H9 (cell line): ENCODE measurements at regions not wholly inside any gene's neighbourhood (a gene's known extent, or its start where the extent isn't known, plus 50 kb on each side); places are given as distances from the start of the nearest gene placed in this dataset.

Source experiments
- DNase-seq: peaks from one replicate; pipeline ENCODE4 v3.0.0-alpha.2; 2017
- H2AFZ ChIP-seq: one replicate; pipeline ENCODE4 v1.6.1; 2013; ENCODE audit warnings: mild to moderate bottlenecking, low read length, control low read depth, moderate library complexity
- H2AK5ac ChIP-seq: 2 replicates; pipeline ENCODE4 v1.6.1; 2013; ENCODE audit warnings: low read length, control low read depth, mixed read lengths; ENCODE audit not compliant: insufficient read length
- H2BK120ac ChIP-seq: one replicate; pipeline ENCODE4 v1.6.1; 2013; ENCODE audit warnings: low read depth, mild to moderate bottlenecking, low read length, control low read depth, inconsistent platforms; ENCODE audit not compliant: poor library complexity, severe bottlenecking
- H2BK12ac ChIP-seq: 2 replicates; pipeline ENCODE4 v1.6.1; 2013; ENCODE audit warnings: low read length, control low read depth, mixed read lengths, low read depth; ENCODE audit not compliant: insufficient read length
- H2BK15ac ChIP-seq: 2 replicates; pipeline ENCODE4 v1.6.1; 2013; ENCODE audit warnings: low read depth, low read length, control low read depth
- H2BK20ac ChIP-seq: one replicate; pipeline ENCODE4 v1.6.1; 2013; ENCODE audit warnings: low read depth, mild to moderate bottlenecking, low read length, control low read depth, inconsistent platforms; ENCODE audit not compliant: poor library complexity, severe bottlenecking
- H2BK5ac ChIP-seq: 2 replicates; pipeline ENCODE4 v1.6.1; 2013; ENCODE audit warnings: low read length, control low read depth, mixed read lengths; ENCODE audit not compliant: insufficient read length
- H3K14ac ChIP-seq: 2 replicates; pipeline ENCODE4 v1.6.1; 2013; ENCODE audit warnings: low read length, control low read depth; ENCODE audit not compliant: insufficient read depth
- H3K18ac ChIP-seq: 2 replicates; pipeline ENCODE4 v1.6.1; 2013; ENCODE audit warnings: low read depth, mild to moderate bottlenecking, mixed read lengths, low read length, control low read depth; ENCODE audit not compliant: insufficient read length
- H3K23ac ChIP-seq: 2 replicates; pipeline ENCODE4 v1.6.1; 2013; ENCODE audit warnings: low read length, control low read depth, mixed read lengths, low read depth; ENCODE audit not compliant: insufficient read length
- H3K23me2 ChIP-seq: 2 replicates; pipeline ENCODE4 v1.6.1; 2013; ENCODE audit warnings: low read depth, mild to moderate bottlenecking, mixed read lengths, low read length, control low read depth; ENCODE audit not compliant: insufficient read length, poor library complexity, severe bottlenecking
- H3K27ac ChIP-seq: 2 replicates; pipeline ENCODE4 v1.5.1; 2013; ENCODE audit warnings: low read length, control low read depth, mixed read lengths, low read depth; ENCODE audit not compliant: insufficient read length
- H3K27me3 ChIP-seq: 2 replicates; pipeline ENCODE4 v1.6.1; 2013; ENCODE audit warnings: low read length, control low read depth, inconsistent platforms; ENCODE audit not compliant: insufficient read depth
- H3K4ac ChIP-seq: 2 replicates; pipeline ENCODE4 v1.6.1; 2013; ENCODE audit warnings: low read depth, mild to moderate bottlenecking, control low read depth, inconsistent platforms, low read length, moderate library complexity
- H3K4me1 ChIP-seq: 2 replicates; pipeline ENCODE4 v1.6.1; 2013; ENCODE audit warnings: low read length, control low read depth, inconsistent platforms; ENCODE audit not compliant: insufficient read depth
- H3K4me2 ChIP-seq: 2 replicates; pipeline ENCODE4 v1.6.1; 2013; ENCODE audit warnings: low read length, control low read depth, mixed read lengths; ENCODE audit not compliant: insufficient read length, insufficient read depth
- H3K56ac ChIP-seq: 2 replicates; pipeline ENCODE4 v1.6.1; 2013; ENCODE audit warnings: low read depth, mild to moderate bottlenecking, mixed read lengths, low read length, control low read depth; ENCODE audit not compliant: insufficient read length
- H3K79me1 ChIP-seq: 2 replicates; pipeline ENCODE4 v1.6.1; 2013; ENCODE audit warnings: low read depth, mild to moderate bottlenecking, moderate library complexity, low read length, control low read depth, inconsistent platforms; ENCODE audit not compliant: insufficient read depth, poor library complexity, severe bottlenecking
- H3K79me2 ChIP-seq: 2 replicates; pipeline ENCODE4 v1.6.1; 2013; ENCODE audit warnings: low read length, control low read depth, inconsistent platforms; ENCODE audit not compliant: insufficient read depth
- H3K9ac ChIP-seq: 2 replicates; pipeline ENCODE4 v1.6.1; 2013; ENCODE audit warnings: low read length, control low read depth, mixed read lengths; ENCODE audit not compliant: insufficient read length; ENCODE audit errors: extremely low read depth
- H3K9me3 ChIP-seq: one replicate; pipeline ENCODE4 v1.6.1; 2013; ENCODE audit warnings: low read depth, low read length, inconsistent platforms; ENCODE audit not compliant: control insufficient read depth
- H3T11ph ChIP-seq: one replicate; pipeline ENCODE4 v1.6.1; 2013; ENCODE audit warnings: mild to moderate bottlenecking, low read length, control low read depth, inconsistent platforms
- H4K20me1 ChIP-seq: one replicate; pipeline ENCODE4 v1.6.1; 2013; ENCODE audit not compliant: control insufficient read depth, insufficient read length, insufficient read depth
- H4K5ac ChIP-seq: 2 replicates; pipeline ENCODE4 v1.6.1; 2013; ENCODE audit warnings: low read depth, mild to moderate bottlenecking, mixed read lengths, low read length, control low read depth; ENCODE audit not compliant: insufficient read length
- H4K8ac ChIP-seq: replicated peaks from 2 replicates; pipeline ENCODE4 v1.6.1; 2013; ENCODE audit warnings: low read length, control low read depth, mixed read lengths, low read depth; ENCODE audit not compliant: insufficient read length
- H4K91ac ChIP-seq: 2 replicates; pipeline ENCODE4 v1.6.1; 2013; ENCODE audit warnings: low read depth, mild to moderate bottlenecking, moderate library complexity, mixed read lengths, low read length, control low read depth; ENCODE audit not compliant: insufficient read length
- H3K27ac Mint-ChIP-seq, 3 experiments: 2 replicates in 2 of 3; 3 replicates in 1 of 3; pipeline ENCODE4 v1.8.0; 2020 to 2021; ENCODE audit warnings: mixed read lengths in 3 of 3, mild to moderate bottlenecking in 1 of 3, moderate library complexity in 1 of 3
- H3K27me3 Mint-ChIP-seq: 2 replicates; pipeline ENCODE4 v1.8.0; 2021; ENCODE audit warnings: low read depth, mild to moderate bottlenecking, moderate library complexity, mixed read lengths
- H3K36me3 Mint-ChIP-seq, 3 experiments: 2 replicates in 2 of 3; 3 replicates in 1 of 3; pipeline ENCODE4 v1.8.0; 2020 to 2021; ENCODE audit warnings: low read depth in 3 of 3, mixed read lengths in 3 of 3; ENCODE audit not compliant: insufficient read depth in 1 of 3
- H3K4me1 Mint-ChIP-seq, 2 experiments: 2 replicates each; pipeline ENCODE4 v1.8.0; 2020; ENCODE audit warnings: mixed read lengths in 2 of 2
- H3K4me3 Mint-ChIP-seq, 2 experiments: 2 replicates in 1 of 2; 3 replicates in 1 of 2; pipeline ENCODE4 v1.8.0; 2020 to 2021; ENCODE audit warnings: mild to moderate bottlenecking in 2 of 2, mixed read lengths in 2 of 2, moderate library complexity in 1 of 2
- H3K9me3 Mint-ChIP-seq, 2 experiments: 2 replicates in 1 of 2; 3 replicates in 1 of 2; pipeline ENCODE4 v1.8.0; 2020; ENCODE audit warnings: mild to moderate bottlenecking in 2 of 2, mixed read lengths in 2 of 2, moderate library complexity in 1 of 2
- CTCF ChIP-seq: fragments of 200-600 bp; sonication (generic); conservative IDR thresholded peaks from 3 replicates; pipeline ENCODE4 v1.8.0; 2021; ENCODE audit warnings: antibody characterized with exemption, mild to moderate bottlenecking
- WGBS: extraction: QIAGEN DNeasy Blood & Tissue Kit; methylation state at CpG from one replicate; pipeline ENCODE4 v1.1.7; 2013; ENCODE audit warnings: missing lambda C conversion rate, low lambda C conversion rate, mixed read lengths; ENCODE audit not compliant: insufficient read length; ENCODE audit errors: extremely low coverage; 5-methylcytosine and 5-hydroxymethylcytosine counted together

DNA sequence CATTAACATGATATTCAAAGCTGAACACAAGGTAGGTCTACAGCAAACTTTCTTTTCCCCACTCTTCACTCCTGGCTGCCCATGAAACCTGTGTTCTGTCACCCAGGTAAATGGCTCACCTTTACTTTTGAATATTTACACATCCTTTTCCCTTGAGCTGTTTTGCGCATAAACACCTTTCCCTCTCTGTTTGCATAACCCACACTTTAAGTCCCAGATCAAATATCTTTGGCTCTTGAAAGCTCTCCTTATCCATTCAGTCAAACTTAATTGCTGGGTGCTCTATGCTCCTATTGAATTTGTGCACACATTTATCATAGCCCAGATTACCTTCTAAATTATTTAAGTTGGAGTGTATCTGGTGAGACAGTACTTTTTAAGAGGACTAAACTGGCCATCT lies 51.7 kb upstream of the ATP8A1 start:
- Mint-ChIP-seq H3K27ac (no peak overlapping the region), H3K36me3 (no peaks in the 10 kb centered on the region), H3K4me1 (peaks cover 20 to 25% of the 10 kb centered on the region in 2 experiments), H3K4me3 (no peak overlapping the region), H3K27me3 (no peaks in the 10 kb centered on the region), H3K9me3 (no peaks in the 10 kb centered on the region)
- no peak overlapping the region for H3K4me2 ChIP-seq
- no peak overlapping the region for H3K4ac ChIP-seq
- no peak overlapping the region for H2BK12ac ChIP-seq
- H2AFZ ChIP-seq: no peak overlapping the region
- H4K20me1 ChIP-seq: no peaks in the 10 kb centered on the region
- no peak overlapping the region for H2BK120ac ChIP-seq
- peaks cover 4% of the 10 kb centered on the region; the same call in 1 of the 2 replicates for H3K4me1 ChIP-seq
- no peak overlapping the region for H3K18ac ChIP-seq
- H3K23ac ChIP-seq: no peak overlapping the region
- TF ChIP-seq CTCF: no peak
- H3K9ac ChIP-seq: no peak overlapping the region
- no peak for DNase-seq
- H3K23me2 ChIP-seq: no peaks in the 10 kb centered on the region
- no peak overlapping the region for H2AK5ac ChIP-seq
- no peaks in the 10 kb centered on the region for H3K79me2 ChIP-seq
- no CpG with 5 or more reads among the region's 1 CpG for WGBS
- no peaks in the 10 kb centered on the region for H3K27me3 ChIP-seq
- H4K8ac ChIP-seq: no peak overlapping the region
- no peak overlapping the region for H4K91ac ChIP-seq
- no peak overlapping the region for H3K56ac ChIP-seq
- H3K79me1 ChIP-seq: no peaks in the 10 kb centered on the region
- no peak overlapping the region for H4K5ac ChIP-seq
- H3K27ac ChIP-seq: no peak overlapping the region
- H2BK15ac ChIP-seq: no peak overlapping the region
- H3T11ph ChIP-seq: no peak overlapping the region
- no peak overlapping the region for H2BK20ac ChIP-seq
- H3K14ac ChIP-seq: no peak overlapping the region
- no peak overlapping the region for H2BK5ac ChIP-seq
- no peaks in the 10 kb centered on the region for H3K9me3 ChIP-seq
